ENCODE measurements at regions not wholly inside any gene's neighbourhood (a gene's known extent, or its start where the extent isn't known, plus 50 kb on each side); places are given as distances from the start of the nearest gene placed in this dataset.

DNA sequence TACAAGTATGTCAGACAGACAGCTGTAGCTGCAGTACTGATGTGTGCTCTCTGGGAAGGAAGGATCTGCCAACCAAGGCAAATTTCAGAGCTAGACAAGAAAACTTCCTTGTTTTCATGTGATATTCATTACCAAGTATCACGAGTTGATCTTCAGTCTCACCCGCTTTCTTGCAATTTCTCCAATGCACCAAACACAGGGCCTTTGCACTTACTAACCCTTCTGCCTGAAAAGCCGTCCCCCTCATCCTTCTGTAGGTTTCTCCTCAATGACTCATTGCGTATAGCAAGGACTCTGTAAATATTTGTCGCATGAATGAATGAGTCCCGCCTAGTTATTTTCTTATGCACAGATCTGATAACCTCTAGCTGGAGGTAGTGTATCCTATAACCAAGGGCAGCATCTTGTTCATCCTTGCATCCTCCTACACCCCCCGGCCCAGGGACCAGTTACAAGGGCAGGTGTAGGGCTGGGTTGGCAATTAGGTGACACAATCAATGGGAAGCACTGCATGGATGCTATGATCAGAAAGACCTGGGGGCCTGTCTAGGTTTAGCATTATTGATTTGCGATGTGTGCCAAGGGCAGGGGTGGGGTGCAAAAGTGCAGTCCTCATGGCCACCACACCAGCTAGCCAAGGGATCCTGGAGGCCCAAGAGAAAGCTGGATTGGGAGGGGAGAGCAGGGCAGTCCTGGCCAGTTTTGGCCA lies 51.4 kb upstream of the GPR157 start:
- TF ChIP-seq, protein P1, sequence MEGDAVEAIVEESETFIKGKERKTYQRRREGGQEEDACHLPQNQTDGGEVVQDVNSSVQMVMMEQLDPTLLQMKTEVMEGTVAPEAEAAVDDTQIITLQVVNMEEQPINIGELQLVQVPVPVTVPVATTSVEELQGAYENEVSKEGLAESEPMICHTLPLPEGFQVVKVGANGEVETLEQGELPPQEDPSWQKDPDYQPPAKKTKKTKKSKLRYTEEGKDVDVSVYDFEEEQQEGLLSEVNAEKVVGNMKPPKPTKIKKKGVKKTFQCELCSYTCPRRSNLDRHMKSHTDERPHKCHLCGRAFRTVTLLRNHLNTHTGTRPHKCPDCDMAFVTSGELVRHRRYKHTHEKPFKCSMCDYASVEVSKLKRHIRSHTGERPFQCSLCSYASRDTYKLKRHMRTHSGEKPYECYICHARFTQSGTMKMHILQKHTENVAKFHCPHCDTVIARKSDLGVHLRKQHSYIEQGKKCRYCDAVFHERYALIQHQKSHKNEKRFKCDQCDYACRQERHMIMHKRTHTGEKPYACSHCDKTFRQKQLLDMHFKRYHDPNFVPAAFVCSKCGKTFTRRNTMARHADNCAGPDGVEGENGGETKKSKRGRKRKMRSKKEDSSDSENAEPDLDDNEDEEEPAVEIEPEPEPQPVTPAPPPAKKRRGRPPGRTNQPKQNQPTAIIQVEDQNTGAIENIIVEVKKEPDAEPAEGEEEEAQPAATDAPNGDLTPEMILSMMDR (conservative IDR thresholded peaks at IDR 0.05 in 1 of 2, IDR thresholded peaks at IDR 0.05 in 1 of 2; ENCODE audit: extremely low read depth in 1 of 2, insufficient read depth in 1 of 2, low read depth in 1 of 2, low read length in 2 of 2) = no peak
- no peak for TF ChIP-seq EZH2 (IDR thresholded peaks at IDR 0.05; ENCODE audit: borderline replicate concordance, low read length)

All from mammary epithelial cell (primary cell).